NCI-H2107 treated with DMSO at 0.1 percent for 48 hours (cell line): ENCODE measurements at regions not wholly inside any gene's neighbourhood (a gene's known extent, or its start where the extent isn't known, plus 50 kb on each side); places are given as distances from the start of the nearest gene placed in this dataset.
"Not testable (repeated sequence)": the region's sequence is repeated elsewhere in the genome, so short reads cannot be mapped to it uniquely, and the experiment has no call there.

ENCODE experiments used
- DNase-seq: peaks from one replicate; lab custom pipeline; 2025; ENCODE audit not compliant: unreplicated experiment; lab: John Stamatoyannopoulos, UW

DNA sequence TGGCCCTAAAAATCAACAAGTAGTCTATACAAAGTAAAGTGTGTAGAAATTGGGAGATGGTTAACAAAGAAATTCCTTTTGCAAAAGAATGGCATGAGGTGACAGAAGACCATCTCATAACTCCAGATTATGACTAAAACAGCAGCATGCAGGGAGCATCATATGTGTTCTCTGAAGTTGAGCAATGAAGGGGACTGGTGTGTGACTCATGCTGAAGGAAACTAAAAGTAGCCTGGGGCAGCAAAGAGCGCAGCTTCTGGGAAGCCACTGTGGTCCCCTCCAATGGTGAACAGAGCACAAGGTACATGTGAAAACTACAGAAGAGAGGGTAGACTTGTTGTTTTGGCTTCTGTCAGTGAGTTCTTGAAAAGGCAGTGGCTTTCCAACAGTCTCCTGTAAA lies 133.4 kb downstream of the MACC1 start:
- no peak for DNase-seq

DNA sequence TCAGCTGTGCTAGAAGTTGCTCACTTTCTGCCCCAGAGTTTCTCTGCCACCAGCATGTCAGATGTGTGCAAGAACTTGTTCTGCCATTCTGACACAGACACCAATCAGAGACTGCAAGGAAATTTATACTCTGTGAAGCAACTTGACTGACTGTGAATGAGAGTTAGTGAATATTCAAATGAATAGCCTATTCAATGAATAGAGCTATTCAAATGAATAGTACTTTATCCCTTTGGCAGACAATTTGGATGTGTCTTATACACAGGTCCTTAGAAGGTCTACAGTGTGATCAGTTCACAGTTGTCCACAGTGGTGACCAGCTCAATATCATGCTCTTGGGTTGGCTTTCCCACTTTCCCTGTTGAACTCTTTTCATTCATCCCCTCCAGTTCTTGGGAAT lies 138.1 kb downstream of the MACC1 start:
- no peak for DNase-seq

DNA sequence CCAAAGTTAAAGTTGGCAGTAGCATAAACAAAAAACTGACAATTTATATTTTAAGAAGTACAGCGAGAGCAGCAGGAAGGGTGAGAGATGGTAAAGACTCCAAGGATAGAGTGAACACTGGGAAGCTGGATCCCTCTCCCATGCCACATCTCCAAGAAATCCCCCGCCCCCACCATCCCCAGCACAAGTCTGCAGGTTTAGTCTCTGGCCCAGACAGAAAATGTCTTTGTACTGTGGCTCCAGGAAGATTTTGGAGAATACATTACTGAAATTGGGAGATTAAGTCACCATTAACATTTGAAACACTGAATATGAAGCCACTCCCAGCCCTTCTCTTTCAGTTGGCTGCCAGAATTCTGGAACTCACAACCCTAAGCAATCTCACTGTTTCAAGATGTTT lies 140.3 kb downstream of the MACC1 start:
- DNase-seq = no peak

DNA sequence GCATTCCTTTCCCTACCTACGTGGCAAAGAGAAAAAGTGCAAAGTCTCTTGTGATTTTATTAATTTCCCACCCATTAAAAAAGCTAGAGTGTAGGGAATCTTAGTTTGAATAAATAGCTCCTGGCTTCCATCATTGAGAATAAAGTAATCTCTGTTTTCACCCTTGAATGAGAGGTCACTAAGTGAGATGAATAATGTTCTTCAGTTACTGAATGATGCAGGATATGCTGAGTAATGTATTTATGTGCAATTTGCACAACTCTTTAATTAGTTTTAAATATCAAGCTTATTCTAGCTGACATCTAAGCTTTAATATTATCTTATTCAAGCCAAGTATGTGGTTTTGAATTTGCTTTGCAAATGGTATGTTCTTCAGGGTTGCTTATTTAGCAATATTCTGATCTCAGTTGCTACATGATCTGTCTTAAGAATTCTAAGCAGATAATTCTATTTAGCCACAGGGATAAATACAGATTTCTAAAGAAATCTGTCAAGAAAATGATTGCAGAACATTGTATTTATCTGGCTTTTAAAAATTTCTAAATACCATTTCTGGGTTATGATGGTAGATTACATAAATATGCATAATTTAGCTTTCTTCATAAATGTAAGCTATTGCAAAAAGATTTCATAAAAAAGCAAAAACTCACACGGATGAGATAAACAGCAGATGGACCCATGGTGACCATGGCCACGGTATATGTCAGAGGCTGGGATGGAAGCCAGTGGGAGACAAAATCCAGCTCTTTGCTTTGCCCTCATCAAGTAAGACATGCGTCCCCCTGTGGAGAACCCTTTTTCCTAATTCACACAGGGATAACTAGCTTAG lies 141.0 kb downstream of the MACC1 start:
- no peak for DNase-seq

DNA sequence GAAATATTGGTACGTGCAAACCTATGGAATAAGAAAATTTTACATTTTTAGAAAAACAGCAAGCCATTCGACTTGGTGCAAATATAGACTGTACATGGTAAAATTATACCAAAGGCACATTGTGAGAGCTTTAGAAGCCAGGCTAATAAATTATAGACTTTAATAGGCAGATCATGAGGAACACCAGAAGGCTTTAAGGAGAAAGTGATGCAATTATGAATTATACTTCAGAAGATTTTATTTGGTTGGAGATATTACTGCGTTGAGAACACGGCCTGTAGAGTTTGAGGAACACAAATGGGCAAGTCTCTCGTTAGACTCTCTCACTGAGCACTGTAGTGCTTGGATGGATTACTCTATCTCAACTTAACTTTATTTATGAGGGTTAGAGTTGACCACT lies 141.7 kb downstream of the MACC1 start:
- no peak for DNase-seq

DNA sequence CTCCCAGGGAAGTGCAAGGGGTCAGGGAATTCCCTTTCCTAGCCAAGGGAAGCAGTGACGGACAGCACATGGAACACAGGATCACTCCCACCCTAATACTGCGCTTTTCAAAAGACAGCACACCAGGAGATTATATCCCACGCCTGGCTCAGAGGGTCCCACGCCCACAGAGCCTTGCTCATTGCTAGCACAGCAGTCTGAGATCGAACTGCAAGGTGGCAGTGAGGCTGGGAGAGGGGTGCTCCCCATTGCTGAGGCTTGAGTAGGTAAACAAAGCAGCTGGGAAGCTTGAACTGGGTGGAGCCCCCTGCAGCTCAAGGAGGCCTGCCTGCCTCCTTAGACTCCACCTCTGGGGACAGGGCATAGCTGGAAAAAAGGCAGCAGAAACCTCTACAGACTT lies 149.2 kb downstream of the MACC1 start:
- not testable (repeated sequence) for DNase-seq

DNA sequence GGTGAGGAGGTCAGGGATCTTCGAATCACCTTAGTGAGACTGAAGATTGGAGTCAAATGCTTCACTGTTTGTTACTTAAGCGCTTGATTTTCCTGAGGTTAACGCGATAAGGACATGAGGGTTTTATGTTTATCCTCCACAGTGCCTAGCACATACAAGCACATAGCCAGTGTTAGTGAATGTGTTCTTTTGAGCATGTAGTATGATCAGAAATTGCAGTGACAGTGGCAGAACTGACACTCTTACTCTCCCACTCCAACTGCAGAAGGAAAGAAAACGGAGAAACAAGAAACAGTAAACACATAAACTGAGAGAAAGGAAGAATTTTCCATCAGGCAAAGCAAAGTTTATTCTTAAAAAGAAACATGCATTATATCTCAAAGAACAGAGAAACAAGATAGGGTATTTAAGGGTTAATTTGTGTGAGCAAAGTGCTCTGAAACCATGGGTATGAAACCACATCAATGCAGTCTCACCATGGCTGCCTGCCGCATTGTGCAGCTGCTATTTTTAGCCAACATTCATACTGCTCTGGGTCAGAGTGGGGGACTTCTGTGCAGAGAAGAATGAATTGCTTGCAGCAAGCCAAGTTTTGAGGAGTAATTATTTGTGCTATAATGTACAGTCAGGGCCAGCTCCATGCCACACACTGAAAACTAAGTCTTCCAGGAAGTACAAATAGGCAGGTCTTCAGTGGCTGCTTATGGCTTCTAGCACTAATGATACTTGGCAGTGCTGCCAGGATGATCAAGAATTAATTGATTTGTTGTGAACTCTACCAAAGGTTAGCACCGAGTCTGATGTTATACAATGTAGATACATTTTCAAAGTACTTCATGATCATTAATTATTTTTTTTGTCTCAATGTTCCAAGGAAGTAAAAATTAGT lies 152.0 kb downstream of the MACC1 start:
- peak; percentile 28 for DNase-seq

DNA sequence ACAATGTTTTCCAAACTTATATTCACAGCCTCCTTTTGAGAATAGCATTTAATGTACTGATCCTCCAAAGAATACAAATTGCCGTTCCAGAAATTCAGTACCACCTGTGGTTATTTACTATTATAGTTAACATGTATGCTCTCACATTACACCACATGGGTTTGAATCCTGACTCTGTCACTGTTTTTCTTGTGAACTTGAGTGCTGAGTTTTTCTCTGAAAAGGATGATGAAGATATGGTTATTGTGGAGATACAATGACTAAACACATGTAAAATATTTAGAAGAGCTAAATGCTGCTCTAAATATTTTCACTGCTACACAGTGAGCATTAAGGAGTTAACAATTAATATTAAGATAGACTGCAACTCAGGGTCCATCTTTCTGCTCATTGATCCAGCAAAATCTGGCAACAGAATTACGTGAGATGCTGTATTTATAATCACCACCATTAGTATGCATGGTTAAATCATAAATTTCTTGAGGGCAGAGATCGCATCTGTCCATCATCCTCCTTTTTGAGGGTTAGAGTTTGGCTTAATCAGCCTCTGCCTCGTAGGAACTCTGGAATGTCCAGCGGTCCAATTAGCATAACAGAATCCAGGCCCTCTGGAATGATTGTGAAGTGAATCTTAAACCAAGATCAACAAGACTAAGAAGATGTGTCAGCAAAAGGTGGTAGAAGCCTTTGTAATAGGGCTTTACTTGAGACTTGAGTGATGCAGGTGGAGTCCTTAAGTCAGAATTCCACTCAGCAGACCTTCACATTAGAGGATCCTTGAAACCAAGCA lies 152.8 kb downstream of the MACC1 start:
- no peak for DNase-seq

DNA sequence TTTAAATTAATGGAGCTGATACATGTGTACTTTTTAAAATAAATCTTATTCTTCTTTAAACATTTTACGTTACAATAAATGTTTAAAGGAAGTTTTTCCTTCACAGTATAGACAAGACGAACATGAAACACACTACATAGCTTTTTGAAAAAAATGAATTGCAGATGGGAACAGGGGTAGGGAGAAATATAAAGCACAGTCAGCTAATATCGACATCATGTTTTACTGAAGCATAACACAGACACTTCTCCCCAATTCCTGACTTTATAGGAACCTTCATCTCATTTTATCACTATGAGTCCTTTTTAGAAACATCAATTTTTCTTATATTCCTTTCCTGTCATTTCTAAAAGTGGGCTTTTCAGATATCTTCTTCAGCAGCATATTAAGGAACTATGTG lies 153.5 kb downstream of the MACC1 start:
- no peak for DNase-seq

DNA sequence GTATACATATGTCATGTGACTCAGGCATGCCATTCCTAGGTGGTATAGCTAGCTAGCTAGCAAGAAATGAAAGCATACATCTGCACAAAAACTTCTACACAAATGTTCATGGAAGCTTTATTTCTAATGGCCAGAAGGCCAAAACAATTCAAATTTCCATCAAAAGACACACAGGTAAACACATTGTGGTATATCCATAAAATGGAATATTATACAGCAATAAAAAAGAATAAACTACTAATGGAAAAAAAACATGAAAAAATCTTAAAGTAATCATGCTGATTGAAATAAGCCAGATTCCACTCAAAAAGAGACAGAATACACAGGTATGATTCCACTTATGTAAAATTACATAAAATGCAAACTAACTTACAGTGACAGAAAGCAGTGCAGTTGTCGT lies 154.3 kb downstream of the MACC1 start:
- DNase-seq = no peak

DNA sequence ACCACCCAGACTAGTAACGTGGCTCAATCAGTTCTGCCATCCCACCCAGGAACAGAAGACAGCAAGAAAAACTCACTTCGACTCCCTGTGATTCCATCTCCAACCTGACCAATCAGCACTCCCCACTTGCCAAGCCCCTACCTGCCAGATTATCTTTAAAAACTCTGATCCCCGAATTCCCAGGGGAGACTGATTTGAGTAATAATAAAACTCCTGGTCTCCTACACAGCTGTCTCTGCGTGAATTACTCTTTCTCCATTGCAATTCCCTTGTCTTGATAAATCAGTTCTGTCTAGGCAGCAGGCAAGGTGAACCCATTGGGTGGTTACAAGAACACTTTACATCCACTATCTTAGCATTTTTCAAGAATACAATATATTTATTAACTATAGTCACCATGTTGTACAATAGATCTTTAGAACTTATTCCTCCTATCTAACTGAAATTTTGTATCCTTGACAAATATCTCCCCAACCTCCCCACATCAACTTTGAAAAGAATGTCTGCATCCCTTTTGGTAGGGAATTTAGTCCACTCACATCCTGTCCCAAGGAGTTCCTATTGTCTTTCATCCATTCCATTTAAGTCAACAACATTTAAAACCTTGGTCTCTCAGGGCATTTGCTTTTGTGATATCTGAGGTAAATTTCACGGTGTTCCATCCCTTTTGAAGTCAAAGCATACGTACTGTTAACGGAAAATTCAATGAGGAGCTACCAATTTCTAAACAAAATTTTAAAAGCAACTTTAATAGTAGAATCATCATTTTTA lies 163.7 kb downstream of the MACC1 start:
- no peak for DNase-seq

DNA sequence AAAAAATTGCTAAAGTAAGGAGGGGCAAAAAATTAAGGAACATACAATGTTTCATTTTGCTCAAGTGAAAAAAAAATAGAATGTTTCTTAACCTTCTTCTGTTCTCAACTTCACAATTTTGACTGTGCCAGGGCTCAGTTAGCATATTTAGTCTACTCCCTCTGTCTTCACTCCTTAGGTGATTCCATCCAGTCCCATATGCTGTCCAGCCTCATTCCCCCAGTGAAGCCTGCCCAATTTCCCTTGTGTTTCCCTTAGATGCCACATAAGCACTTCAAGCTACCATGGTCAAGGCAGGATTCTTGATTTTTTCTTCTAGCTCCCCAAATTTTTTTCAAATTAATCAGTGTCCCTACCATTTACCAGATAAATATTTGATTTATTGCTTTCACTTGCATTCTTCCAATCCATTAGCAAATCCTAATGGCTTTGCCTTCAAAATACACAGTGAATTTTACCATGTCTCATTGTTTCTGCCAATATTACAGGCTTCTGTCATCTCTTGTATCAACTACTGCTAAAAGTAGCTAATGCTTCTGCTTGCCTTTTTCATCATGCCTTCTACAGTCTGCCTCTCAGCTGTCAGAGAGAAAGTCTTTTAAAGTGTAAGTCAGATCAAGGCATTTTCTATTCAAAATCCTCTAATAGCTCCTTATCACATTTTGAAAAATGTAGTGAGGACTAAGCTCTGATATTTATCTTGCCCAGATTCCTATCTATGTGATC lies 166.8 kb downstream of the MACC1 start:
- DNase-seq = no peak

DNA sequence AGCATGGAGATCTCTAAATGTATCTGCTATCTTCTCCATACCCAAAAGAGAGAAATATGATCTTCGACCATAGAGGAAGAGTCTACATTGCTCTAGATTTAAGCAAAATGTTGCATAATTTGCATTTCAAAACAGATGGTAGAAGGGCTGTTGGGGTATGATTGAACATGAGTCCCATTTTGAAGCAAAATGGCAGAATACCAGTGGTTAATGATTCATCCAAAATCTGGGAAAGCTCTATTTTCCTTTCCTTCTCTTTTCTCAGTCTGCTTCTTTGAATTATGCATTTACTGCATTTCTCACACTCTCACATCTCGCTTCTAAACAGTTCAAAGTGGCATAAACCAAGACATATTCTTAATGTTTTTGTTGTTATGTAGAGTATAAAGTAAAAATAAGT lies 178.5 kb downstream of the MACC1 start:
- no peak for DNase-seq

DNA sequence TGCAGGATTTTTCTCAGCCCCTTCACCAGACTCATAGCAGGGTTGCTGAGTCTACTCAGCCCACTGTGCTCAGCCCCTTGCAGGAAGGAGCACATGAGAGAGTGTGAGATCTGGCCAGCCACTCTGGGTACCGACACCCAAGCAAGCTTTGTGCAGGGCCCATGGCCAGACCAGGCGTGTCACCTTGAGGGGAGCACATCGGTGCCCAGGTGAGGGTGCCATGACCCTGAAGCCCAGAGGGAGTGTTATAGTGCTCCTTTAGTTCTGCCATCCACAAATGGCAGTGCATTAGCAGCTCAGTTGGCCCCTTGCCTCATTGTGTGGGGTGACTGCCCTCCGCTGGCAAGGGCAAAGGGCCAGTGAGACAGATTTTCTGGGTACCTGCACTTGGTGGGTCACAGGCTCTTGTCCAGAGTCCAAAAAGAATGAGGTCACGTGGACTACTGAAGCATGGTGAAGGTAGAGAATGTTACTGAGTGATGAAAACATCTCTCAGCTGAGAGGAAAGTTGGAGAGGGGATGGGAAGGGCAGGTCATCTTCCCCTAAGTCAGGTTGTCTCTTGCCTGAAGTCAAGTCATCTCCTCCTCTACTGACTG lies 181.8 kb downstream of the MACC1 start:
- DNase-seq = no peak

DNA sequence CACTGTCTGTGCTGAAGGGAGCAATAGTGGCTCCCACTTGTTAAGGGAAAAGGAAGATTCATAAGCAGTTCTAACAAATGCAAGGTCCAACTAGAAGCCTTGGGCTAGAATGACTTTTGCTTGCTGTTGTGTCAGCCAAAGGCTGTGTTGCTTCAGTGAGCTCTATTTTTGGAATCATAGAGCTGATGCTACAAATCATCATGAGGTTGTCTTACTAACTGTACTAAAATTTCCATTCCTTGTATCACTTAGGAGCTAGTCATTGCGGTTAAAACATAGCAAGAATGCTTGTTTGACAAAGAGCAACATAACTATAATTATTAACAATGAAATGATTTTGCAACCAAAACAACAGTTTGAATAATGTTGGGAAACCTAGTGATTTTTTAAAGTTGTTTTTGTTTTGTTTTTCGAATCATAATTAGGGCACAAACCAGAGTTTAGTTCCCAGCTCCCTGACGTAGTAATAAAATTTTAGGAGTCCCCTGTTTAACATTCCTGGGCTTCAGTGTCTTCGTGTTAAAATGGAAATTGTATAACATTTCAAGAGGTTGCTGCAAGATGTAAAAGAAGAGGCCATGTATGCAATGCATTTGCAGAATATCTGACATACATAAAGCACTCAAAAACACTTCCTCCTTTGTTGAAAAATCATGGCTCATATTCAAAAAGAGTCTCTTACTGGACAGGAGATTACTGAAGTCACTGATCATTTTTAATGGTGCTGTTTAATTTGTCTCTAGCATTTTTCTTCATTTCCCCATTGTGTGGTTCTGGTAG lies 183.4 kb downstream of the MACC1 start:
- DNase-seq = no peak

DNA sequence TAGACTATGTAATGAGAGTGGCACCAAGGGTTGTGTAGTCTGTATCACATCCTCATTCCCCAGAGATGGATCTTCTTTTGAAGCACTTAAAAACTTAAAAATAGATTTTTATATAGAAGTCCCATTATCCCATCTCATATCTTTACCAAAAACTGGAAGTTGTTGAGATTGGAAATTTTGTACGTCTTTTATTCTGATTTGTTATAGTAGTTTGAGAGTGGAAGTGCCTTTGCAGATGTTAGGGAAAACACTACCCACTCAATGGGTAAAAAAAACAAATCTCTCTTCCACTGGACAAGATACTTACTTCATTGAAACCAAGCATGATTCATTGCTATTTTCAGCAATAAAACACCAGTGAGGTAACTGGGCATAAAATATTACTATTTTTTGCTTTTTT lies 184.4 kb downstream of the MACC1 start:
- DNase-seq = no peak

DNA sequence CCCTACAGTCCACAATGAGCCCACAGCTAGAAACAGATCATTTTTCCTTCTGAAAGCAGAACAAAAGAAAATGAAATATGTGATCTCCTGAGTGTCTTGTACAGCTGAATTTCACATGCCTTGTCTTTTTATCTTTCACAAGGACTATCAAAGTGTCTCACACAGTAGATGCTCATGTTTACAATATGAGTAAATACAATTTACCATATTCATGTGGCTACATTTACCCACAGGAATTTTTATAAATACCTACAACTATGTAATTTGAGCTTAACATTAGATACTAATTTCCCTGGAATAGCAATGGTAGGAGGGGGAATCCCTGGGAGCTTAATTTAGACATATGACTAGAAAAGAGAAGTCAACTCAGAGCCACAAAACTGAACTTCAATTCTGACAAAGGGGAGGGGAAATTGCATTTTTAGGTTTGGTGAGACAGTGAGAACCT lies 186.2 kb downstream of the MACC1 start:
- DNase-seq = no peak

DNA sequence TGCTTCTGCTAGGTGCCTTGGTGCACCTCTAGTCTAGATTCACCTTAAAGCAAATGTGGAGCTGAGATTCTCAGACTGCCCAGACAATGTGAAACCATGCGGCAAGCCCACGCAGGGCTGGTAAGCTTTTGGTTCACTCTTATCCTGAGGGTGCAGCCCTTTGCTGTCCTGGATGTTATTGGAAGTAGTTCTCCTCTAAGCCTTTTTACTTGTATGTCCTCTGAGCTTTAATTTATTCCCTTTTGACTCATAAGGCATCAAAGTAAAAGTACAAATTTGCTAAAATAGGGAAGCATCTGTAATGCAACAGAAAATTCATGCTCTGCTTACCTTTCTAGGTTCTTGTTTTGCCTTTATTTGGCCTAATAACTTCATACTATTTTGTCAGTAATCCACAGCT lies 186.8 kb downstream of the MACC1 start:
- no peak for DNase-seq

DNA sequence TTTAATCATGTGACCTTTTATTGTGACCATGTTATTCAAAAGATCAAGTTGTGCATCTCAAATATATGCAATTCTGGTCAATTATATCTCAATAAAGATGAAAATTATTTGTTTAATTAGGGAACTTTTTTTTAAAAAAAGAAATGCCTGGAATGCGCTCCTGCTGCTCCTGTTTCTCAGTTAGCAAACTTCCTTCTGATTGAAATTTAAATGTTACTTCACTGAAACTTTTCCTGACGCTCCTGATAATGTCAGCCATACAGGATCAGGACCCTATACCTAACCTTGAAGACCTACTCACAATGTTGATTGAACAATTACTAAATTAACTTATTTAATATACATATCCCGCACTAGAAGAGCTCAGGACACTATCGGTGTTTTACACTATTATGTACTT lies 190.4 kb downstream of the MACC1 start:
- DNase-seq = no peak
